ENCODE measurements at regions not wholly inside any gene's neighbourhood (a gene's known extent, or its start where the extent isn't known, plus 50 kb on each side); places are given as distances from the start of the nearest gene placed in this dataset.

DNA sequence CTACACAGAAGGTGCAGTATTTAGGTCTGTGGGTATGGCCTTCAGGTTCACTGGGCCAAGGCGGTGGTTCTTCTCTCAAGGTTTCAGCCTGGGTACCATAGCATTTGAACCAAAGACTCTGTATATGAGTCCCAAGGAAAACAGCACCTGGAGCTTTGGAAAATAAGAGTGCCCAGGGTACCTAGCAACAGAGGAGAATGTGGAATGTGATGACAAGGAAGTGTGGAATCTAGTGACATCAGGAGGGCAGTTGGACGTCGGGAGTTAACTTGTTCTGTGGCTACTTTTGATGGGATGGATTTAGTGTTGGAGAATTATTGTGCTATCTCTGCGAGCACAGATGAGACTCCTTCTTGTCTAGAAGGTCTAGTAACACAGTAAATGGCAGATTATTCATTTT, 201.2 kb downstream of the NOL4 start:
- H4K20me1 ChIP-seq (ENCODE audit: insufficient read depth), result no peaks in the 10 kb centered on the region
- POLR2A ChIA-PET (ENCODE audit: unreplicated experiment), result no interaction called here
- no peaks in the 10 kb centered on the region for H3K9me3 ChIP-seq (ENCODE audit: insufficient read depth, low read depth)
- no peak overlapping the region for H3K4me3 ChIP-seq
- no peak overlapping the region for H3K27ac ChIP-seq
- H3K79me2 ChIP-seq (ENCODE audit: low read depth), result no peaks in the 10 kb centered on the region
- no peak for TF ChIP-seq EZH2 (IDR thresholded peaks at IDR 0.05; ENCODE audit: low read depth)
- no peaks in the 10 kb centered on the region for H3K9me2 ChIP-seq (ENCODE audit: insufficient read depth)
- H3F3A ChIP-seq (ENCODE audit: insufficient read depth, low read depth), result no peaks in the 10 kb centered on the region
- H3K36me3 ChIP-seq (ENCODE audit: low read depth), result no peaks in the 10 kb centered on the region
- intact Hi-C loops (cut with micrococcal nuclease; ENCODE audit: unreplicated experiment), result no loop called here
- DNase-seq, result no peak
- no peak overlapping the region for H3K4me2 ChIP-seq
- H3K4me1 ChIP-seq (replicated peaks; ENCODE audit: insufficient read depth), result no peaks in the 10 kb centered on the region
- H3K27me3 ChIP-seq (ENCODE audit: insufficient read depth, low read depth), result no peaks in the 10 kb centered on the region
- CTCF ChIA-PET, result no interaction called here
- no TSS peak for BruUV-seq (replicated peaks)
- no peak overlapping the region for H2AFZ ChIP-seq

DNA sequence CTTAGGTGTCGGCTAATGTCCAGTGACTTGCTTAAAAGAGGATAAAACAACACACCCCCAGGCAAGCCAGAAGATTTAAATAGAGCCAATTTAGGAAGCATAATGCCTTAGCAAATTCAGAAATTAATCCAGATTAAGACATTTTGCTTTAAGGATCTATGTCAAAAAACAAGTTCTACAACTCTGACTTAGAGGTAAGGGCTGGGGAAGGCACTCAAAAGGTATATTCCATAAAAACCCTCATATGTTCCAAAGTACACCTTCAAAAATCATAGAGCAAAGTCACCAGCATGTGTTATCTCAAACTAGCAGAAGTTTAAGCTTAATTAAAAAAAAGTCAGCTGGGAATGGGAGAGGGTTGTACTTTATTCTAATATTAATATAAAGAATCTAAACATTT, 206.4 kb downstream of the NOL4 start:
- Histone ChIP-seq H3K27ac (no peak overlapping the region), H3K9me2 (ENCODE audit: insufficient read depth) (no peaks in the 10 kb centered on the region), H4K20me1 (ENCODE audit: insufficient read depth) (no peaks in the 10 kb centered on the region), H3K27me3 (ENCODE audit: insufficient read depth, low read depth) (no peaks in the 10 kb centered on the region), H3F3A (ENCODE audit: insufficient read depth, low read depth) (no peaks in the 10 kb centered on the region), H3K4me1 (replicated peaks; ENCODE audit: insufficient read depth) (no peaks in the 10 kb centered on the region), H3K79me2 (ENCODE audit: low read depth) (no peaks in the 10 kb centered on the region), H3K36me3 (ENCODE audit: low read depth) (no peaks in the 10 kb centered on the region), H2AFZ (no peak overlapping the region), H3K9me3 (ENCODE audit: insufficient read depth, low read depth) (no peaks in the 10 kb centered on the region), H3K4me2 (no peak overlapping the region), H3K4me3 (no peak overlapping the region)
- intact Hi-C loops (cut with micrococcal nuclease; ENCODE audit: unreplicated experiment), result no loop called here
- TF ChIP-seq EZH2 (IDR thresholded peaks at IDR 0.05; ENCODE audit: low read depth), result no peak
- TF ChIP-seq, protein P1, sequence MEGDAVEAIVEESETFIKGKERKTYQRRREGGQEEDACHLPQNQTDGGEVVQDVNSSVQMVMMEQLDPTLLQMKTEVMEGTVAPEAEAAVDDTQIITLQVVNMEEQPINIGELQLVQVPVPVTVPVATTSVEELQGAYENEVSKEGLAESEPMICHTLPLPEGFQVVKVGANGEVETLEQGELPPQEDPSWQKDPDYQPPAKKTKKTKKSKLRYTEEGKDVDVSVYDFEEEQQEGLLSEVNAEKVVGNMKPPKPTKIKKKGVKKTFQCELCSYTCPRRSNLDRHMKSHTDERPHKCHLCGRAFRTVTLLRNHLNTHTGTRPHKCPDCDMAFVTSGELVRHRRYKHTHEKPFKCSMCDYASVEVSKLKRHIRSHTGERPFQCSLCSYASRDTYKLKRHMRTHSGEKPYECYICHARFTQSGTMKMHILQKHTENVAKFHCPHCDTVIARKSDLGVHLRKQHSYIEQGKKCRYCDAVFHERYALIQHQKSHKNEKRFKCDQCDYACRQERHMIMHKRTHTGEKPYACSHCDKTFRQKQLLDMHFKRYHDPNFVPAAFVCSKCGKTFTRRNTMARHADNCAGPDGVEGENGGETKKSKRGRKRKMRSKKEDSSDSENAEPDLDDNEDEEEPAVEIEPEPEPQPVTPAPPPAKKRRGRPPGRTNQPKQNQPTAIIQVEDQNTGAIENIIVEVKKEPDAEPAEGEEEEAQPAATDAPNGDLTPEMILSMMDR (conservative IDR thresholded peaks at IDR 0.05), result no peak
- CTCF ChIA-PET, result no interaction called here
- no peak for DNase-seq
- BruUV-seq (replicated peaks), result no TSS peak
- POLR2A ChIA-PET (ENCODE audit: unreplicated experiment), result no interaction called here

DNA sequence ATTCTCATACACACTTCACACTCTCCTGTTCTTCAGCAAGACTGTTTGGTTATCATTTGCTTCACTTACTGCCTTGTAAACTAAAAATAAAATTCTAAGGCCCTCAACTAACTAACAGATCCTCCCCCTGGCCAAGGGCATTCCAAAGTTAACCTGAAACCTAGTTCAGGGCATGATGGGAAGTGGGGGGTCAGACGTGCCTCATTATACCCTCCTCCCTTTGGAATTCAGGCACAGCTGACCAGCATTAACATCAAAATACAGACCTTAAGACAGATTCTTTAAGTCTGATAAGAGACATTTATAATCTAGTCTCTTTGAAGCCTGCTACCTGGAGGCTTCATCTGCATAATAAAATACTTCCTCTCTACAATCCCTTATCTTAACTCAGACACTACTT, 221.0 kb downstream of the NOL4 start:
- Histone ChIP-seq H3K9me2 (ENCODE audit: insufficient read depth) (no peaks in the 10 kb centered on the region), H3K27ac (no peak overlapping the region), H4K20me1 (ENCODE audit: insufficient read depth) (no peaks in the 10 kb centered on the region), H3K27me3 (ENCODE audit: insufficient read depth, low read depth) (no peaks in the 10 kb centered on the region), H3K4me1 (replicated peaks; ENCODE audit: insufficient read depth) (no peaks in the 10 kb centered on the region), H3K36me3 (ENCODE audit: low read depth) (no peaks in the 10 kb centered on the region), H2AFZ (no peak overlapping the region), H3K79me2 (ENCODE audit: low read depth) (no peaks in the 10 kb centered on the region), H3K9me3 (ENCODE audit: insufficient read depth, low read depth) (no peaks in the 10 kb centered on the region), H3F3A (ENCODE audit: insufficient read depth, low read depth) (no peaks in the 10 kb centered on the region), H3K4me3 (no peak overlapping the region), H3K4me2 (no peak overlapping the region)
- intact Hi-C loops (cut with micrococcal nuclease; ENCODE audit: unreplicated experiment), result no loop called here
- CTCF ChIA-PET, result no interaction called here
- POLR2A ChIA-PET (ENCODE audit: unreplicated experiment), result no interaction called here
- no peak for TF ChIP-seq EZH2 (IDR thresholded peaks at IDR 0.05; ENCODE audit: low read depth)
- TF ChIP-seq, protein P1 (conservative IDR thresholded peaks at IDR 0.05), result no peak
- DNase-seq, result no peak
- no TSS peak for BruUV-seq (replicated peaks)

DNA sequence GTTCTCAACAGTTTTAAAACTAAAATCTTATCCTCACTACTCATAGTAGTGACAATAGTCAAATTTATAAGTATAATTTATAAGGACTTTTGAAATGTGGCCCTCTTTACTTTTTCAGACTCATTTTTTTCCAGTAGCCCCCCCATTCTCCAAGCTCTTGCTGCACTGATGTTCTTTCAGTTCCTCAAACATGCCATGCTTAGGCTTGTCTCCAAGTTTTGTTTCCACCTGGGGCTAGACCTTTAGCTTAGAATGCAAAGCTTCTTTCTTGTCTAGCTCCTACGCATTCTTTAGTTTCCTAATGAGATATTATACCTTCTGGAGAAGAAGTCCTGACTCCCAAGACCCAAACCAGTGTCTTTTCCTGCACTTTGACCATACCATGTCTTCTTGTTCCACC, 222.6 kb downstream of the NOL4 start:
- Histone ChIP-seq H3K9me2 (ENCODE audit: insufficient read depth) (no peaks in the 10 kb centered on the region), H3K36me3 (ENCODE audit: low read depth) (no peaks in the 10 kb centered on the region), H3K4me1 (replicated peaks; ENCODE audit: insufficient read depth) (no peaks in the 10 kb centered on the region), H3K4me3 (no peak overlapping the region), H3K79me2 (ENCODE audit: low read depth) (no peaks in the 10 kb centered on the region), H3K4me2 (no peak overlapping the region), H4K20me1 (ENCODE audit: insufficient read depth) (no peaks in the 10 kb centered on the region), H3K27ac (no peak overlapping the region), H3K9me3 (ENCODE audit: insufficient read depth, low read depth) (no peaks in the 10 kb centered on the region), H2AFZ (no peak overlapping the region), H3F3A (ENCODE audit: insufficient read depth, low read depth) (no peaks in the 10 kb centered on the region), H3K27me3 (ENCODE audit: insufficient read depth, low read depth) (no peaks in the 10 kb centered on the region)
- ChIA-PET POLR2A (ENCODE audit: unreplicated experiment) (no interaction called here), CTCF (no interaction called here)
- intact Hi-C loops (cut with micrococcal nuclease; ENCODE audit: unreplicated experiment), result no loop called here
- no TSS peak for BruUV-seq (replicated peaks)
- no peak for TF ChIP-seq EZH2 (IDR thresholded peaks at IDR 0.05; ENCODE audit: low read depth)
- TF ChIP-seq, protein P1 (conservative IDR thresholded peaks at IDR 0.05), result no peak
- no peak for DNase-seq

Measured in PC-9 (cell line).